HG02678 (cell line): ENCODE measurements at regions not wholly inside any gene's neighbourhood (a gene's known extent, or its start where the extent isn't known, plus 50 kb on each side); places are given as distances from the start of the nearest gene placed in this dataset.

Experiments
- ATAC-seq: cut with Tn5 transposase; IDR thresholded peaks from one replicate; pipeline ENCODE4 v1.9.1; 2021; ENCODE audit warnings: mild to moderate bottlenecking, moderate library complexity; ENCODE audit not compliant: unreplicated experiment

GRCh38 chr13:62625214-62625881 is 1209.7 kb upstream of the PCDH20 start:
- no peak for ATAC-seq

GRCh38 chr13:62613819-62614218 is 1198.2 kb upstream of the PCDH20 start:
- no peak for ATAC-seq

- ATAC-seq: no peak
Measured at GRCh38 chr13:62611343-62611742, 1195.7 kb upstream of the PCDH20 start.

- ATAC-seq: no peak
Measured at GRCh38 chr13:62598708-62599107, 1183.1 kb upstream of the PCDH20 start.

- ATAC-seq: no peak
Measured at GRCh38 chr13:62595976-62596375, 1180.3 kb upstream of the PCDH20 start.

- ATAC-seq: no peak
Measured at GRCh38 chr13:62593804-62594203, 1178.2 kb upstream of the PCDH20 start.

GRCh38 chr13:62583466-62583865 is 1167.8 kb upstream of the PCDH20 start:
- no peak for ATAC-seq

GRCh38 chr13:62578402-62578801 is 1162.8 kb upstream of the PCDH20 start:
- ATAC-seq: no peak

- ATAC-seq: no peak
Measured at GRCh38 chr13:62564770-62565169, 1149.1 kb upstream of the PCDH20 start.

GRCh38 chr13:62563251-62563650 is 1147.6 kb upstream of the PCDH20 start:
- no peak for ATAC-seq

GRCh38 chr13:62556978-62557377 is 1141.3 kb upstream of the PCDH20 start:
- ATAC-seq: no peak

- no peak for ATAC-seq
Measured at GRCh38 chr13:62551588-62551987, 1135.9 kb upstream of the PCDH20 start.

- no peak for ATAC-seq
Measured at GRCh38 chr13:62544928-62545327, 1129.3 kb upstream of the PCDH20 start.

GRCh38 chr13:62537593-62537992 is 1121.9 kb upstream of the PCDH20 start:
- no peak for ATAC-seq

- ATAC-seq: no peak
Measured at GRCh38 chr13:62525652-62526051, 1110.0 kb upstream of the PCDH20 start.

GRCh38 chr13:62524498-62524897 is 1108.8 kb upstream of the PCDH20 start:
- ATAC-seq: peak; percentile 35

- peak; percentile 80 for ATAC-seq
Measured at GRCh38 chr13:62524061-62524460, 1108.4 kb upstream of the PCDH20 start.

GRCh38 chr13:62512194-62513141 is 1096.8 kb upstream of the PCDH20 start:
- peak; percentile 88 for ATAC-seq

- ATAC-seq: no peak
Measured at GRCh38 chr13:62510906-62511655, 1095.4 kb upstream of the PCDH20 start.

GRCh38 chr13:62502588-62502987 is 1086.9 kb upstream of the PCDH20 start:
- ATAC-seq: no peak

GRCh38 chr13:62489731-62490130 is 1074.1 kb upstream of the PCDH20 start:
- no peak for ATAC-seq
